ENCODE measurements at regions not wholly inside any gene's neighbourhood (a gene's known extent, or its start where the extent isn't known, plus 50 kb on each side); places are given as distances from the start of the nearest gene placed in this dataset.

DNA sequence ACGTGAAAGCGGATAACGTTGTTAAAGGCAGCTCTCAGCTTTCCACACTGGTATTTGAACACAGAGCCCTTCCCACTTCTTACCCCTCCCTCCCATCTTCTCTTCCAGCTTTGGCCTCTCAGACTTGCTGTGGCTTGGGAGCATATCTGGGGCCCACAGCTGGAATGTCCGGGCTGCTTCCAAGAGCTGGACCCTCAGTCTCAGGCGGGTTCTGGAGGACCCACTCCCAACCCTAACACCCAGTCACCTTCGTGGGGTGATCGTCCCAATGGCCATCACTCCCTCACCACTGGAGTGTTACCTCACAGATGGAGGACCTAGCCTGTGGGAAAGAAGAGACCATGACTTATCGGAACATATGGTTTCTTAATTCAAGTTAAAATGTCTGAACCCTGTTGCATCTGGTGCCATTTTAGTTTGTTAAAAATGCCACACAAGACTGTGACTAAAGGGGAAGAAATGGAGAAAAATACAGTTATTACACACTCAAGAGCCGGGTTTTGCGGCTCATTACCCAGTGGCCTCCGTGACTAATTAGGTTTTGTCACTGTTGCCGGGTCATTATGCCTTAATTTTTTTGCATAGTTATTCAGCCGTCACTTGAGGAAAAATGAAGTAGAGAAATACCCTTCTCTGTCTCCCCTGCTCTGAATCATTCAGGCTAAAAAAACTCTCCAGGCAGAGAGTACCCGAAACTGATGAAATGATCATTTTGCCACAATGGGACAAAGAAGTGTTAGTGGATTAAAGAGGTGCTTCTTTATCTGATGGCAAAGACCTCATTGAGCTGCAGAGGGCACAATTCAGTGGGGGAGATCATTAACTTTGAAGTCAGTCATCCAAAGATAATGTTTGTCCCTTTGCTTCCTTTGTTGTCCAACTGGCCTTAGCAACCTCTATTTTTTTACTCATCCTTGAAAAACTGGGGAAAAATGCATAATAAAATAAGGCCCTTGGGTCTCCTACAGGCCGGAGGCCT, 87.2 kb upstream of the HTATIP2 start:
- TF ChIP-seq, protein P1, sequence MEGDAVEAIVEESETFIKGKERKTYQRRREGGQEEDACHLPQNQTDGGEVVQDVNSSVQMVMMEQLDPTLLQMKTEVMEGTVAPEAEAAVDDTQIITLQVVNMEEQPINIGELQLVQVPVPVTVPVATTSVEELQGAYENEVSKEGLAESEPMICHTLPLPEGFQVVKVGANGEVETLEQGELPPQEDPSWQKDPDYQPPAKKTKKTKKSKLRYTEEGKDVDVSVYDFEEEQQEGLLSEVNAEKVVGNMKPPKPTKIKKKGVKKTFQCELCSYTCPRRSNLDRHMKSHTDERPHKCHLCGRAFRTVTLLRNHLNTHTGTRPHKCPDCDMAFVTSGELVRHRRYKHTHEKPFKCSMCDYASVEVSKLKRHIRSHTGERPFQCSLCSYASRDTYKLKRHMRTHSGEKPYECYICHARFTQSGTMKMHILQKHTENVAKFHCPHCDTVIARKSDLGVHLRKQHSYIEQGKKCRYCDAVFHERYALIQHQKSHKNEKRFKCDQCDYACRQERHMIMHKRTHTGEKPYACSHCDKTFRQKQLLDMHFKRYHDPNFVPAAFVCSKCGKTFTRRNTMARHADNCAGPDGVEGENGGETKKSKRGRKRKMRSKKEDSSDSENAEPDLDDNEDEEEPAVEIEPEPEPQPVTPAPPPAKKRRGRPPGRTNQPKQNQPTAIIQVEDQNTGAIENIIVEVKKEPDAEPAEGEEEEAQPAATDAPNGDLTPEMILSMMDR (IDR thresholded peaks at IDR 0.05; ENCODE audit: low read length): no peak
- TF ChIP-seq EZH2phosphoT487 (IDR thresholded peaks at IDR 0.05; ENCODE audit: low read length) (no peak), EZH2 (optimal IDR thresholded peaks at IDR 0.05; ENCODE audit: low read depth, low read length) (no peak)

All from MM.1S (cell line).